H9 (cell line): ENCODE measurements at regions not wholly inside any gene's neighbourhood (a gene's known extent, or its start where the extent isn't known, plus 50 kb on each side); places are given as distances from the start of the nearest gene placed in this dataset.

Experiments used
- DNase-seq: peaks from one replicate; pipeline ENCODE4 v3.0.0-alpha.2; 2017
- H2AFZ ChIP-seq: one replicate; pipeline ENCODE4 v1.6.1; 2013; ENCODE audit warnings: mild to moderate bottlenecking, low read length, control low read depth, moderate library complexity
- H2AK5ac ChIP-seq: 2 replicates; pipeline ENCODE4 v1.6.1; 2013; ENCODE audit warnings: low read length, control low read depth, mixed read lengths; ENCODE audit not compliant: insufficient read length
- H2BK120ac ChIP-seq: one replicate; pipeline ENCODE4 v1.6.1; 2013; ENCODE audit warnings: low read depth, mild to moderate bottlenecking, low read length, control low read depth, inconsistent platforms; ENCODE audit not compliant: poor library complexity, severe bottlenecking
- H2BK12ac ChIP-seq: 2 replicates; pipeline ENCODE4 v1.6.1; 2013; ENCODE audit warnings: low read length, control low read depth, mixed read lengths, low read depth; ENCODE audit not compliant: insufficient read length
- H2BK15ac ChIP-seq: 2 replicates; pipeline ENCODE4 v1.6.1; 2013; ENCODE audit warnings: low read depth, low read length, control low read depth
- H2BK20ac ChIP-seq: one replicate; pipeline ENCODE4 v1.6.1; 2013; ENCODE audit warnings: low read depth, mild to moderate bottlenecking, low read length, control low read depth, inconsistent platforms; ENCODE audit not compliant: poor library complexity, severe bottlenecking
- H2BK5ac ChIP-seq: 2 replicates; pipeline ENCODE4 v1.6.1; 2013; ENCODE audit warnings: low read length, control low read depth, mixed read lengths; ENCODE audit not compliant: insufficient read length
- H3K14ac ChIP-seq: 2 replicates; pipeline ENCODE4 v1.6.1; 2013; ENCODE audit warnings: low read length, control low read depth; ENCODE audit not compliant: insufficient read depth
- H3K18ac ChIP-seq: 2 replicates; pipeline ENCODE4 v1.6.1; 2013; ENCODE audit warnings: low read depth, mild to moderate bottlenecking, mixed read lengths, low read length, control low read depth; ENCODE audit not compliant: insufficient read length
- H3K23ac ChIP-seq: 2 replicates; pipeline ENCODE4 v1.6.1; 2013; ENCODE audit warnings: low read length, control low read depth, mixed read lengths, low read depth; ENCODE audit not compliant: insufficient read length
- H3K23me2 ChIP-seq: 2 replicates; pipeline ENCODE4 v1.6.1; 2013; ENCODE audit warnings: low read depth, mild to moderate bottlenecking, mixed read lengths, low read length, control low read depth; ENCODE audit not compliant: insufficient read length, poor library complexity, severe bottlenecking
- H3K27ac ChIP-seq: 2 replicates; pipeline ENCODE4 v1.5.1; 2013; ENCODE audit warnings: low read length, control low read depth, mixed read lengths, low read depth; ENCODE audit not compliant: insufficient read length
- H3K27me3 ChIP-seq: 2 replicates; pipeline ENCODE4 v1.6.1; 2013; ENCODE audit warnings: low read length, control low read depth, inconsistent platforms; ENCODE audit not compliant: insufficient read depth
- H3K4ac ChIP-seq: 2 replicates; pipeline ENCODE4 v1.6.1; 2013; ENCODE audit warnings: low read depth, mild to moderate bottlenecking, control low read depth, inconsistent platforms, low read length, moderate library complexity
- H3K4me1 ChIP-seq: 2 replicates; pipeline ENCODE4 v1.6.1; 2013; ENCODE audit warnings: low read length, control low read depth, inconsistent platforms; ENCODE audit not compliant: insufficient read depth
- H3K4me2 ChIP-seq: 2 replicates; pipeline ENCODE4 v1.6.1; 2013; ENCODE audit warnings: low read length, control low read depth, mixed read lengths; ENCODE audit not compliant: insufficient read length, insufficient read depth
- H3K56ac ChIP-seq: 2 replicates; pipeline ENCODE4 v1.6.1; 2013; ENCODE audit warnings: low read depth, mild to moderate bottlenecking, mixed read lengths, low read length, control low read depth; ENCODE audit not compliant: insufficient read length
- H3K79me1 ChIP-seq: 2 replicates; pipeline ENCODE4 v1.6.1; 2013; ENCODE audit warnings: low read depth, mild to moderate bottlenecking, moderate library complexity, low read length, control low read depth, inconsistent platforms; ENCODE audit not compliant: insufficient read depth, poor library complexity, severe bottlenecking
- H3K79me2 ChIP-seq: 2 replicates; pipeline ENCODE4 v1.6.1; 2013; ENCODE audit warnings: low read length, control low read depth, inconsistent platforms; ENCODE audit not compliant: insufficient read depth
- H3K9ac ChIP-seq: 2 replicates; pipeline ENCODE4 v1.6.1; 2013; ENCODE audit warnings: low read length, control low read depth, mixed read lengths; ENCODE audit not compliant: insufficient read length; ENCODE audit errors: extremely low read depth
- H3K9me3 ChIP-seq: one replicate; pipeline ENCODE4 v1.6.1; 2013; ENCODE audit warnings: low read depth, low read length, inconsistent platforms; ENCODE audit not compliant: control insufficient read depth
- H3T11ph ChIP-seq: one replicate; pipeline ENCODE4 v1.6.1; 2013; ENCODE audit warnings: mild to moderate bottlenecking, low read length, control low read depth, inconsistent platforms
- H4K20me1 ChIP-seq: one replicate; pipeline ENCODE4 v1.6.1; 2013; ENCODE audit not compliant: control insufficient read depth, insufficient read length, insufficient read depth
- H4K5ac ChIP-seq: 2 replicates; pipeline ENCODE4 v1.6.1; 2013; ENCODE audit warnings: low read depth, mild to moderate bottlenecking, mixed read lengths, low read length, control low read depth; ENCODE audit not compliant: insufficient read length
- H4K8ac ChIP-seq: replicated peaks from 2 replicates; pipeline ENCODE4 v1.6.1; 2013; ENCODE audit warnings: low read length, control low read depth, mixed read lengths, low read depth; ENCODE audit not compliant: insufficient read length
- H4K91ac ChIP-seq: 2 replicates; pipeline ENCODE4 v1.6.1; 2013; ENCODE audit warnings: low read depth, mild to moderate bottlenecking, moderate library complexity, mixed read lengths, low read length, control low read depth; ENCODE audit not compliant: insufficient read length
- H3K27ac Mint-ChIP-seq, 3 experiments: 2 replicates in 2 of 3; 3 replicates in 1 of 3; pipeline ENCODE4 v1.8.0; 2020 to 2021; ENCODE audit warnings: mixed read lengths in 3 of 3, mild to moderate bottlenecking in 1 of 3, moderate library complexity in 1 of 3
- H3K27me3 Mint-ChIP-seq: 2 replicates; pipeline ENCODE4 v1.8.0; 2021; ENCODE audit warnings: low read depth, mild to moderate bottlenecking, moderate library complexity, mixed read lengths
- H3K36me3 Mint-ChIP-seq, 3 experiments: 2 replicates in 2 of 3; 3 replicates in 1 of 3; pipeline ENCODE4 v1.8.0; 2020 to 2021; ENCODE audit warnings: low read depth in 3 of 3, mixed read lengths in 3 of 3; ENCODE audit not compliant: insufficient read depth in 1 of 3
- H3K4me1 Mint-ChIP-seq, 2 experiments: 2 replicates each; pipeline ENCODE4 v1.8.0; 2020; ENCODE audit warnings: mixed read lengths in 2 of 2
- H3K4me3 Mint-ChIP-seq, 2 experiments: 2 replicates in 1 of 2; 3 replicates in 1 of 2; pipeline ENCODE4 v1.8.0; 2020 to 2021; ENCODE audit warnings: mild to moderate bottlenecking in 2 of 2, mixed read lengths in 2 of 2, moderate library complexity in 1 of 2
- H3K9me3 Mint-ChIP-seq, 2 experiments: 2 replicates in 1 of 2; 3 replicates in 1 of 2; pipeline ENCODE4 v1.8.0; 2020; ENCODE audit warnings: mild to moderate bottlenecking in 2 of 2, mixed read lengths in 2 of 2, moderate library complexity in 1 of 2
- CTCF ChIP-seq: fragments of 200-600 bp; sonication (generic); conservative IDR thresholded peaks from 3 replicates; pipeline ENCODE4 v1.8.0; 2021; ENCODE audit warnings: antibody characterized with exemption, mild to moderate bottlenecking
- WGBS: extraction: QIAGEN DNeasy Blood & Tissue Kit; methylation state at CpG from one replicate; pipeline ENCODE4 v1.1.7; 2013; ENCODE audit warnings: missing lambda C conversion rate, low lambda C conversion rate, mixed read lengths; ENCODE audit not compliant: insufficient read length; ENCODE audit errors: extremely low coverage; 5-methylcytosine and 5-hydroxymethylcytosine counted together

GRCh38 chr6:79425589-79426311 lies 111.5 kb downstream of the LCA5 start:
- H3T11ph ChIP-seq: no peak overlapping the region
- H3K23ac ChIP-seq: no peak overlapping the region
- H3K9me3 ChIP-seq: no peaks in the 10 kb centered on the region
- no peak overlapping the region for H2AK5ac ChIP-seq
- Mint-ChIP-seq H3K27me3 (no peaks in the 10 kb centered on the region), H3K9me3 (no peaks in the 10 kb centered on the region), H3K4me1 (peaks cover 8 to 9% of the 10 kb centered on the region in 2 experiments), H3K4me3 (no peak overlapping the region), H3K36me3 (no peaks in the 10 kb centered on the region), H3K27ac (no peak overlapping the region; a peak in 1 of 7 replicates)
- H4K8ac ChIP-seq: no peak overlapping the region
- H3K4ac ChIP-seq: no peak overlapping the region
- no peaks in the 10 kb centered on the region for H3K79me1 ChIP-seq
- H3K9ac ChIP-seq: no peak overlapping the region
- no peaks in the 10 kb centered on the region for H3K4me1 ChIP-seq
- no peak overlapping the region for H2BK20ac ChIP-seq
- H3K18ac ChIP-seq: no peak overlapping the region
- no peaks in the 10 kb centered on the region for H3K27me3 ChIP-seq
- H3K23me2 ChIP-seq: no peaks in the 10 kb centered on the region
- H2BK120ac ChIP-seq: no peak overlapping the region
- no peaks in the 10 kb centered on the region for H4K20me1 ChIP-seq
- no peak overlapping the region for H3K27ac ChIP-seq
- H3K14ac ChIP-seq: no peak overlapping the region
- no peak overlapping the region for H4K91ac ChIP-seq
- no peak overlapping the region for H2BK5ac ChIP-seq
- no peak overlapping the region for H2AFZ ChIP-seq
- no CpG with 5 or more reads among the region's 5 CpGs for WGBS
- H2BK12ac ChIP-seq: no peak overlapping the region
- no peak overlapping the region for H4K5ac ChIP-seq
- H3K4me2 ChIP-seq: no peak overlapping the region
- no peak overlapping the region for H3K56ac ChIP-seq
- no peak for TF ChIP-seq CTCF
- H3K79me2 ChIP-seq: no peaks in the 10 kb centered on the region
- no peak for DNase-seq
- no peak overlapping the region for H2BK15ac ChIP-seq
